HepG2 (cell line): ENCODE measurements at regions not wholly inside any gene's neighbourhood (a gene's known extent, or its start where the extent isn't known, plus 50 kb on each side); places are given as distances from the start of the nearest gene placed in this dataset.

Experiments used
- ATAC-seq: fragments of 200-7000 bp; cut with Tn5 transposase; 3 replicates; pipeline ENCODE4 v1.9.1; 2020; ENCODE audit warnings: mild to moderate bottlenecking, moderate library complexity
- BruUV-seq: library from RNA; stranded (reverse); fragments of 400-500 nt; replicated peaks from 2 replicates; lab custom pipeline; 2021; lab: Mats Ljungman, UMichigan
- CTCF ChIA-PET: fragments of 300-600 bp; formaldehyde crosslinking; extraction: SDS; loops from one replicate; lab custom pipeline; 2021; ENCODE audit warnings: low total read pairs, inconsistent platforms, low intra/inter-chr PET ratio; lab: Yijun Ruan, JAX
- POLR2A ChIA-PET: fragments of 350-600 bp; sonication (Branson Sonifier 250); formaldehyde crosslinking; loops from one replicate; lab custom pipeline; 2020; ENCODE audit warnings: antibody characterized with exemption, inconsistent platforms; lab: Yijun Ruan, JAX
- DNase-seq: peaks from one replicate; pipeline ENCODE4 v3.0.0-alpha.2; 2015; ENCODE audit warnings: low spot score
- FAIRE-seq: peaks from 3 replicates; lab custom pipeline; 2011; peaks lifted over from hg19 to GRCh38; lab: Jason Lieb, UNC
- H2AFZ ChIP-seq: one replicate; pipeline ENCODE4 v1.6.1; 2011; ENCODE audit warnings: low read length, inconsistent platforms
- H3K27ac ChIP-seq: fragments of 300-600 bp; 3 replicates; pipeline ENCODE4 v1.8.0; 2011; ENCODE audit warnings: mixed run types, mild to moderate bottlenecking, mixed read lengths, low read length, inconsistent platforms; ENCODE audit not compliant: insufficient read depth; ENCODE audit errors: extremely low read length
- H3K27me3 ChIP-seq, 2 experiments: fragments of 200-600 bp in 1 of 2; 2 replicates in 1 of 2; 3 replicates in 1 of 2; pipeline versions ENCODE4 v1.6.0 to v1.8.0; 2011; ENCODE audit warnings: low read length in 2 of 2, mild to moderate bottlenecking in 2 of 2, moderate library complexity in 2 of 2, inconsistent platforms in 1 of 2; ENCODE audit not compliant: insufficient read depth in 2 of 2, control insufficient read depth in 1 of 2
- H3K36me3 ChIP-seq, 2 experiments: fragments of 200-600 bp in 1 of 2; replicated peaks in 1 of 2; 2 replicates in 1 of 2; 3 replicates in 1 of 2; pipeline versions ENCODE4 v1.5.1 to v1.8.0; 2011; ENCODE audit warnings: low read length in 2 of 2, inconsistent platforms in 1 of 2; ENCODE audit not compliant: insufficient read depth in 2 of 2, control insufficient read depth in 1 of 2
- H3K4me1 ChIP-seq: 2 replicates; pipeline ENCODE4 v1.5.1; 2012; ENCODE audit warnings: low read length, inconsistent platforms; ENCODE audit not compliant: insufficient read depth
- H3K4me2 ChIP-seq: 2 replicates; pipeline ENCODE4 v1.6.0; 2011; ENCODE audit warnings: low read depth, low read length, inconsistent platforms
- H3K4me3 ChIP-seq, 3 experiments: fragments of 200-600 bp in 1 of 3; sonication (generic), shearing (Covaris generic) in 1 of 3; replicated peaks in 1 of 3; 2 replicates each; pipeline ENCODE4 v1.5.1; 2011 to 2016; ENCODE audit warnings: low read length in 3 of 3, inconsistent platforms in 2 of 3, low read depth in 2 of 3, mild to moderate bottlenecking in 2 of 3, control low read depth in 1 of 3, mixed read lengths in 1 of 3; ENCODE audit not compliant: insufficient read depth in 1 of 3
- H3K79me2 ChIP-seq: one replicate; pipeline ENCODE4 v1.6.1; 2011; ENCODE audit warnings: low read length, inconsistent platforms; ENCODE audit not compliant: insufficient read depth
- H3K9ac ChIP-seq: 2 replicates; pipeline ENCODE4 v1.6.0; 2011; ENCODE audit warnings: mild to moderate bottlenecking, low read depth, low read length, inconsistent platforms; ENCODE audit not compliant: insufficient read depth
- H3K9me3 ChIP-seq: 2 replicates; pipeline ENCODE4 v1.5.1; 2012; ENCODE audit warnings: mild to moderate bottlenecking, low read length
- H4K20me1 ChIP-seq: 2 replicates; pipeline ENCODE4 v1.6.0; 2011; ENCODE audit warnings: inconsistent platforms, mild to moderate bottlenecking, low read length, moderate library complexity; ENCODE audit not compliant: insufficient read depth
- GATAD2A ChIP-seq: IDR thresholded peaks from 2 replicates; pipeline ENCODE4 v1.6.1; 2016
- HHEX ChIP-seq: IDR thresholded peaks from 2 replicates; pipeline ENCODE4 v1.6.1; 2016; ENCODE audit warnings: control low read depth
- ISL2 ChIP-seq: sonication (generic); formaldehyde crosslinking; IDR thresholded peaks from 2 replicates; pipeline ENCODE4 v1.5.0; 2020; ENCODE audit warnings: missing genetic modification reagents
- NR2C2 ChIP-seq: sonication (generic); formaldehyde crosslinking; IDR thresholded peaks from 2 replicates; pipeline ENCODE4 v1.4.0; 2020; ENCODE audit warnings: missing genetic modification reagents, mild to moderate bottlenecking, moderate library complexity, borderline replicate concordance
- SAFB2 ChIP-seq: sonication (generic); formaldehyde crosslinking; IDR thresholded peaks from 2 replicates; pipeline ENCODE4 v1.5.1; 2020; ENCODE audit warnings: missing genetic modification reagents, low read depth, mild to moderate bottlenecking, borderline replicate concordance
- SOX13 ChIP-seq, 3 experiments: fragments of 450-650 bp in 1 of 3; sonication (generic) in 1 of 3; formaldehyde crosslinking in 1 of 3; IDR thresholded peaks in 2 of 3; conservative IDR thresholded peaks in 1 of 3; 2 replicates each; pipeline versions ENCODE4 v1.5.0 to v1.6.1; 2016 to 2020; ENCODE audit warnings: antibody characterized with exemption in 1 of 3, mild to moderate bottlenecking in 1 of 3, missing compliant biosample characterization in 1 of 3, missing genetic modification reagents in 1 of 3, moderate library complexity in 1 of 3
- SOX6 ChIP-seq, 2 experiments: fragments of 450-650 bp in 1 of 2; sonication (generic) in 1 of 2; formaldehyde crosslinking in 1 of 2; IDR thresholded peaks; 2 replicates each; pipeline versions ENCODE4 v1.4.0 to v1.6.1; 2017 to 2020; ENCODE audit warnings: antibody characterized with exemption in 1 of 2, mild to moderate bottlenecking in 1 of 2, missing genetic modification reagents in 1 of 2
- TOE1 ChIP-seq: sonication (generic); formaldehyde crosslinking; IDR thresholded peaks from 2 replicates; pipeline ENCODE4 v1.4.0; 2020; ENCODE audit warnings: mild to moderate bottlenecking, missing genetic modification reagents
- XBP1 ChIP-seq: sonication (generic); formaldehyde crosslinking; IDR thresholded peaks from 2 replicates; pipeline ENCODE4 v1.5.0; 2020; ENCODE audit warnings: missing genetic modification reagents
- ZBTB7A ChIP-seq: sonication (generic); formaldehyde crosslinking; IDR thresholded peaks from 2 replicates; pipeline ENCODE4 v1.8.0; 2022; ENCODE audit warnings: mild to moderate bottlenecking, missing genetic modification reagents
- ZMYM4 ChIP-seq: sonication (generic); formaldehyde crosslinking; IDR thresholded peaks from 2 replicates; pipeline ENCODE4 v1.8.1; 2023; ENCODE audit warnings: mild to moderate bottlenecking, missing genetic modification reagents
- ZNF629 ChIP-seq: sonication (generic); formaldehyde crosslinking; conservative IDR thresholded peaks from 2 replicates; pipeline ENCODE4 v1.5.0; 2020; ENCODE audit warnings: missing genetic modification reagents
- ZNF761 ChIP-seq: sonication (generic); formaldehyde crosslinking; conservative IDR thresholded peaks from 2 replicates; pipeline ENCODE4 v1.4.0; 2020; ENCODE audit warnings: mild to moderate bottlenecking, missing genetic modification reagents
- ZNF790 ChIP-seq: sonication (generic); formaldehyde crosslinking; IDR thresholded peaks from 2 replicates; pipeline ENCODE4 v1.8.0; 2022; ENCODE audit warnings: missing genetic modification reagents, mild to moderate bottlenecking, borderline replicate concordance
- whole genome bisulfite sequencing: methylation state at CpG from one replicate; pipeline ENCODE4 v1.1.6; 2017; ENCODE audit warnings: low lambda C conversion rate; 5-methylcytosine and 5-hydroxymethylcytosine counted together
- in situ Hi-C: cut with HindIII; loops from 2 replicates; pipeline ENCODE4 v1.10.0; 2017; ENCODE audit warnings: low pct_unique_long_range_greater_than_20kb; ENCODE audit not compliant: extremely low pct_ligation_motif_present
- intact Hi-C: fragments of 100-400 bp; cut with micrococcal nuclease; formaldehyde crosslinking; loops from one replicate; pipeline ENCODE4 v1.10.0; 2022; ENCODE audit not compliant: unreplicated experiment
- TF ChIP-seq, protein P1 (sequence below): sonication (generic); IDR thresholded peaks from 2 replicates; pipeline ENCODE4 v1.6.1; 2016; ENCODE audit warnings: low read depth, borderline replicate concordance
- TF ChIP-seq, protein P2 (sequence below): sonication (generic); formaldehyde crosslinking; IDR thresholded peaks from 2 replicates; pipeline ENCODE4 v1.4.0; 2020; ENCODE audit warnings: mild to moderate bottlenecking, missing genetic modification reagents
- TF ChIP-seq, protein P3 (sequence below), 2 experiments: sonication (generic) in 1 of 2; formaldehyde crosslinking in 1 of 2; IDR thresholded peaks; 2 replicates each; pipeline versions ENCODE4 v1.4.0 to v1.6.1; 2016 to 2020; ENCODE audit warnings: borderline replicate concordance in 1 of 2, low read depth in 1 of 2, mild to moderate bottlenecking in 1 of 2, missing genetic modification reagents in 1 of 2
- TF ChIP-seq, protein P4 (sequence below): sonication (generic); formaldehyde crosslinking; IDR thresholded peaks from 2 replicates; pipeline ENCODE4 v1.8.1; 2023; ENCODE audit warnings: missing genetic modification reagents, mild to moderate bottlenecking, borderline replicate concordance

DNA sequence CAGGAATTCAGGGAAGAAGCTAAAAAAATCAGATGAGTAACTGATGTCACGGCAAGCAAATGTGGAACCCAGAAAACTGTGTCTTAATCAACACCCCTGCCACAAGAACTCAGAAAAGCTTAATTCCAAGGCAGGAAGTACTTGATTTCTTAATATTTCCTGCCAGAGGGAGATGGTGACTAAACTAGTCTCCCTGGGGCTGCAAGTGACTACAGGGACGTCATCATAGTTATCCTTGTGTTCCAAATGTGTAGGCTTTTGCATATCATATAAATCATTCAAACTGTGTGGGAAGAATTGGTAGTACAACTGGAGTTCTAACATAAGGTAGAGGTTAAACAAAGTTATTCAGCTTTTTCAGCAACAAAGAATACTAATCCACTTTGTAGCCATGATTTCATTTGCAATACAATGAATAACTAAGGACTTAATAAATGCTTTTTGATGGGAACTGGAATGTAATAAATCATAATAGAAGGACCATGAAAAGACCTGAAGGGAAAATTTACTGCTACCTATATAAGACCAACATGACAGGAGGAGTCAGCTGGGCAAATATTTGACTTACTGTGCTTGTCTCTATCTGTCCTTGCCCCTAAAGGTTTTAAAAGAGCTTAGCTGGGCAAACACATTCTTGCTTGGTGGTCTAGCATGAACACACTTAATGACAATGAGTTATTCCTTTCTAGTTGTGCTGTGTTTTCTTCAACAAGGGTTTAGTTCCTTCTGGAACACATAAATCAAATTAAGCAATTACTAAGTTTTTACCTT lies 76.0 kb upstream of the NECTIN3 start:
- no peaks in the 10 kb centered on the region for H4K20me1 ChIP-seq
- H3K9me3 ChIP-seq, result no peaks in the 10 kb centered on the region
- peak; percentile 72 for ATAC-seq
- CTCF ChIA-PET, result no interaction called here
- H3K4me3 ChIP-seq, result no peak overlapping the region
- H3K4me2 ChIP-seq, result no peak overlapping the region
- FAIRE-seq, result no peak
- no peak overlapping the region for H3K27ac ChIP-seq
- POLR2A ChIA-PET, result no interaction called here
- no peaks in the 10 kb centered on the region for H3K79me2 ChIP-seq
- no peak overlapping the region for H3K9ac ChIP-seq
- H3K27me3 ChIP-seq, result no peaks in the 10 kb centered on the region
- DNase-seq, result peak; percentile 58
- peaks cover 22% of the 10 kb centered on the region for H3K4me1 ChIP-seq
- 6% methylated on average over 2 of the region's 2 CpGs for WGBS
- intact Hi-C loops (no loop called here), in situ Hi-C loops (no loop called here)
- H3K36me3 ChIP-seq, result no peaks in the 10 kb centered on the region
- no peak overlapping the region for H2AFZ ChIP-seq
- no TSS peak for BruUV-seq
- no peak for TF ChIP-seq TOE1 (CRISPR knock-in tag)
- TF ChIP-seq, protein P1, sequence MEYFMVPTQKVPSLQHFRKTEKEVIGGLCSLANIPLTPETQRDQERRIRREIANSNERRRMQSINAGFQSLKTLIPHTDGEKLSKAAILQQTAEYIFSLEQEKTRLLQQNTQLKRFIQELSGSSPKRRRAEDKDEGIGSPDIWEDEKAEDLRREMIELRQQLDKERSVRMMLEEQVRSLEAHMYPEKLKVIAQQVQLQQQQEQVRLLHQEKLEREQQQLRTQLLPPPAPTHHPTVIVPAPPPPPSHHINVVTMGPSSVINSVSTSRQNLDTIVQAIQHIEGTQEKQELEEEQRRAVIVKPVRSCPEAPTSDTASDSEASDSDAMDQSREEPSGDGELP, result peak; percentile 85
- TF ChIP-seq XBP1 (CRISPR knock-in tag), result no peak
- peak; percentile 26; the same call in 1 of the 2 replicates for TF ChIP-seq ZMYM4
- no peak for TF ChIP-seq SOX6 (IDR thresholded peaks at IDR 0.05)
- peak; percentile 23; the same call in 1 of the 2 replicates for TF ChIP-seq SOX6 (CRISPR knock-in tag; IDR thresholded peaks at IDR 0.05)
- TF ChIP-seq NR2C2 (CRISPR knock-in tag), result no peak
- no peak for TF ChIP-seq HHEX (CRISPR knock-in tag)
- TF ChIP-seq ZBTB7A, result no peak
- peak; percentile 32; the same call in 1 of the 2 replicates for TF ChIP-seq ISL2 (CRISPR knock-in tag)
- no peak for TF ChIP-seq SAFB2 (CRISPR knock-in tag)
- TF ChIP-seq ZNF629, result no peak
- TF ChIP-seq ZNF790 (CRISPR knock-in tag), result no peak
- TF ChIP-seq ZNF761 (CRISPR knock-in tag), result no peak
- TF ChIP-seq, protein P2, sequence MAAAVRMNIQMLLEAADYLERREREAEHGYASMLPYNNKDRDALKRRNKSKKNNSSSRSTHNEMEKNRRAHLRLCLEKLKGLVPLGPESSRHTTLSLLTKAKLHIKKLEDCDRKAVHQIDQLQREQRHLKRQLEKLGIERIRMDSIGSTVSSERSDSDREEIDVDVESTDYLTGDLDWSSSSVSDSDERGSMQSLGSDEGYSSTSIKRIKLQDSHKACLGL, result no peak
- TF ChIP-seq SOX13 (IDR thresholded peaks at IDR 0.05), result no peak
- TF ChIP-seq SOX13 (CRISPR knock-in tag; conservative IDR thresholded peaks at IDR 0.05 in 1 of 2, IDR thresholded peaks at IDR 0.05 in 1 of 2), result peak in 1 of 2 experiments; percentile 41; a peak in 1 of 4 replicates
- TF ChIP-seq, protein P3, sequence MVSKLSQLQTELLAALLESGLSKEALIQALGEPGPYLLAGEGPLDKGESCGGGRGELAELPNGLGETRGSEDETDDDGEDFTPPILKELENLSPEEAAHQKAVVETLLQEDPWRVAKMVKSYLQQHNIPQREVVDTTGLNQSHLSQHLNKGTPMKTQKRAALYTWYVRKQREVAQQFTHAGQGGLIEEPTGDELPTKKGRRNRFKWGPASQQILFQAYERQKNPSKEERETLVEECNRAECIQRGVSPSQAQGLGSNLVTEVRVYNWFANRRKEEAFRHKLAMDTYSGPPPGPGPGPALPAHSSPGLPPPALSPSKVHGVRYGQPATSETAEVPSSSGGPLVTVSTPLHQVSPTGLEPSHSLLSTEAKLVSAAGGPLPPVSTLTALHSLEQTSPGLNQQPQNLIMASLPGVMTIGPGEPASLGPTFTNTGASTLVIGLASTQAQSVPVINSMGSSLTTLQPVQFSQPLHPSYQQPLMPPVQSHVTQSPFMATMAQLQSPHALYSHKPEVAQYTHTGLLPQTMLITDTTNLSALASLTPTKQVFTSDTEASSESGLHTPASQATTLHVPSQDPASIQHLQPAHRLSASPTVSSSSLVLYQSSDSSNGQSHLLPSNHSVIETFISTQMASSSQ (IDR thresholded peaks at IDR 0.05; ENCODE audit: low read depth), result no peak
- TF ChIP-seq, protein P3 (CRISPR knock-in tag; IDR thresholded peaks at IDR 0.05; ENCODE audit: borderline replicate concordance), result no peak
- TF ChIP-seq GATAD2A (CRISPR knock-in tag), result 0 out of 2 replicates have a peak, but pooled peaks have one; percentile 25
- TF ChIP-seq, protein P4, sequence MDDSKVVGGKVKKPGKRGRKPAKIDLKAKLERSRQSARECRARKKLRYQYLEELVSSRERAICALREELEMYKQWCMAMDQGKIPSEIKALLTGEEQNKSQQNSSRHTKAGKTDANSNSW, result no peak
